ENCODE measurements at regions not wholly inside any gene's neighbourhood (a gene's known extent, or its start where the extent isn't known, plus 50 kb on each side); places are given as distances from the start of the nearest gene placed in this dataset.

GRCh38 chr2:120567128-120567527, 168.5 kb upstream of the GLI2 start:
- intact Hi-C loops (cut with micrococcal nuclease) (no loop called here), in situ Hi-C loops (cut with MboI) (no loop called here)
- Histone ChIP-seq H2AFZ (ENCODE audit: low read depth, low read length) (no peak overlapping the region), H3K9me1 (ENCODE audit: control insufficient read depth, insufficient read depth, low read length) (peaks cover 2% of the 10 kb centered on the region), H3K27me3 (ENCODE audit: control insufficient read depth in 2 of 2, insufficient read depth in 2 of 2, low read length in 2 of 2) (peaks cover 6 to 79% of the 10 kb centered on the region in 2 experiments; a peak in 4 of 5 replicates), H3K4me1 (replicated peaks in 1 of 2; ENCODE audit: control insufficient read depth in 2 of 2, insufficient read depth in 2 of 2, low read length in 2 of 2) (no peaks in the 10 kb centered on the region), H3K79me2 (ENCODE audit: control insufficient read depth, insufficient read depth, low read length) (no peaks in the 10 kb centered on the region), H4K20me1 (replicated peaks; ENCODE audit: control insufficient read depth, insufficient read depth, low read length) (peaks cover 6% of the 10 kb centered on the region; the same call in 1 of the 2 replicates), H3K36me3 (ENCODE audit: control insufficient read depth, insufficient read depth, low read length) (no peaks in the 10 kb centered on the region), H3K9ac (ENCODE audit: insufficient read depth in 1 of 2, low read depth in 2 of 2, low read length in 2 of 2) (no peak overlapping the region), H3K27ac (ENCODE audit: extremely low read depth, low read depth, low read length) (no peak overlapping the region), H3K4me2 (ENCODE audit: insufficient read depth, low read length) (no peak overlapping the region), H3K9me3 (replicated peaks; ENCODE audit: control insufficient read depth, insufficient read depth, low read depth, low read length) (no peaks in the 10 kb centered on the region), H3K4me3 (no peak overlapping the region)
- ChIA-PET CTCF (ENCODE audit: low intra/inter-chr PET ratio) (no interaction called here), POLR2A (no interaction called here)
- BruUV-seq (replicated peaks) = no TSS peak
- no peak for FAIRE-seq
- no peak for DNase-seq (ENCODE audit: extremely low read depth in 1 of 4, low spot score in 3 of 4)
- TF ChIP-seq ZNF184 (CRISPR knock-in tag; IDR thresholded peaks at IDR 0.05) = no peak
- no peak for TF ChIP-seq RCOR1 (IDR thresholded peaks at IDR 0.05; ENCODE audit: borderline replicate concordance in 1 of 2, low read depth in 2 of 2, low read length in 2 of 2)
- no peak for TF ChIP-seq ZSCAN29 (IDR thresholded peaks at IDR 0.05)
- no peak for TF ChIP-seq SRSF7 (optimal IDR thresholded peaks at IDR 0.05; ENCODE audit: low read depth, low read length)
- no peak for TF ChIP-seq KDM1A (IDR thresholded peaks at IDR 0.05)
- WGBS (ENCODE audit: insufficient coverage, low coverage, missing lambda C conversion rate) = 0% methylated on average over 2 of the region's 2 CpGs
- no peak for ATAC-seq

DNA sequence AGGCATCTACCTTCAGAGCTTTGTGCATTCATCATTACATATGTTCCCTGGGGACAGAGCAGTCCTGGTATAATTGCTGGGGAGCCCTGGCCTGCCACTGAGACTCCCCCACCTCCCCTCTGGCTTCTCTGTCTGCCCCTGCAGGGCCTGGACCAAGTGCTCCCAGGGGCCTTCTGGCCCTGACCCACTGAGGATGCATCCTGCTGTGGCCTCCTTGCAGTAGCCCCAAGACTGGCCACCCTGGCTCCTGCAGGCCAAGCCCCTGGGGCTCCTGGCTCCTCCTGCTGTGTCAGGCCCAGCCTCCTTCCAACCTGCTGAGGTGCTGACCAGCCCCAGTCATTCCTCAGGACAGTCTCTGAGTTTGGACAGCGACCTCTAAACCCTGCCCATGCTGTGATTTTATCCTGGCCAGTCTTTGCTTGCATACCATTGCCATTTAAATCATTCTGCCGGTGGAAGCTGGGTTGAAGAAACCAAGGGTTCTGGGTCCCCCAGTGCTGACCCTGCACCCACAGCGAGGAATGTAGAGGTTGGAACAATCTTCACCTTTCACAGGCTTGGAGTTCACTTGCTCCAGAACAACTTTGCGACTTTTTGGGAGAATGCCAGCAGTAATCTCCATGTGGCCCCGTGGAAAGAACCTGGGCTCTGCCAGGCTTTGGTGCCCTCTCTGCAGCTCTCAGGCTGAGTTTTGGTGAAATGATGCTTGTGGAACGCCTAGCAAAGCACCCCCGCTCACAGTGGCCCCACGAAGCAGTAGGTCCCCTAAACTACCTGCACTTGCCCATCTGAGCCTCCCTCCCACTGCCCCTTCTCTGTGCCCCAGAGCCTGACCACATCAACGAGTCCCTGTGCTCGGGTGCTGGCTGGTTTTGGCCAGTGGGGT, 167.3 kb upstream of the GLI2 start:
- no peak for FAIRE-seq
- no peak for ATAC-seq
- Histone ChIP-seq H2AFZ (ENCODE audit: low read depth, low read length) (no peak overlapping the region), H3K9me3 (replicated peaks; ENCODE audit: control insufficient read depth, insufficient read depth, low read depth, low read length) (no peaks in the 10 kb centered on the region), H4K20me1 (replicated peaks; ENCODE audit: control insufficient read depth, insufficient read depth, low read length) (peaks cover 6% of the 10 kb centered on the region; the same call in 1 of the 2 replicates), H3K9ac (ENCODE audit: insufficient read depth in 1 of 2, low read depth in 2 of 2, low read length in 2 of 2) (no peak overlapping the region), H3K27ac (ENCODE audit: extremely low read depth, low read depth, low read length) (no peak overlapping the region), H3K4me1 (replicated peaks in 1 of 2; ENCODE audit: control insufficient read depth in 2 of 2, insufficient read depth in 2 of 2, low read length in 2 of 2) (no peaks in the 10 kb centered on the region), H3K79me2 (ENCODE audit: control insufficient read depth, insufficient read depth, low read length) (no peaks in the 10 kb centered on the region), H3K36me3 (ENCODE audit: control insufficient read depth, insufficient read depth, low read length) (no peaks in the 10 kb centered on the region), H3K9me1 (ENCODE audit: control insufficient read depth, insufficient read depth, low read length) (peaks cover 2% of the 10 kb centered on the region), H3K4me3 (no peak overlapping the region), H3K4me2 (ENCODE audit: insufficient read depth, low read length) (no peak overlapping the region), H3K27me3 (ENCODE audit: control insufficient read depth in 2 of 2, insufficient read depth in 2 of 2, low read length in 2 of 2) (peaks cover 6 to 80% of the 10 kb centered on the region in 2 experiments; a peak in 4 of 5 replicates)
- WGBS (ENCODE audit: insufficient coverage, low coverage, missing lambda C conversion rate) = 2% methylated on average over 10 of the region's 10 CpGs
- no TSS peak for BruUV-seq (replicated peaks)
- in situ Hi-C loops (cut with MboI) (no loop called here), intact Hi-C loops (cut with micrococcal nuclease) (no loop called here)
- ChIA-PET CTCF (ENCODE audit: low intra/inter-chr PET ratio) (no interaction called here), POLR2A (interaction anchor here (0.7 kb wide), 1 partner anchor 855 kb away, joined by 3 read pairs; no protein-coding TSS in a partner anchor)
- DNase-seq (ENCODE audit: extremely low read depth in 1 of 4, low spot score in 3 of 4) = no peak
- no peak for TF ChIP-seq CGGBP1 (CRISPR knock-in tag; IDR thresholded peaks at IDR 0.05)
- TF ChIP-seq SRSF7 (optimal IDR thresholded peaks at IDR 0.05; ENCODE audit: low read depth, low read length) = no peak
- no peak for TF ChIP-seq HNRNPK (IDR thresholded peaks at IDR 0.05; ENCODE audit: low read depth, low read length, poor library complexity, severe bottlenecking)
- no peak for TF ChIP-seq EWSR1 (IDR thresholded peaks at IDR 0.05; ENCODE audit: borderline replicate concordance, low read depth, partially characterized antibody)
- no peak for TF ChIP-seq ZNF224 (CRISPR knock-in tag; IDR thresholded peaks at IDR 0.05)
- no peak for TF ChIP-seq RBM25 (IDR thresholded peaks at IDR 0.05; ENCODE audit: low read depth, low read length, severe bottlenecking)
- TF ChIP-seq PREB (CRISPR knock-in tag; IDR thresholded peaks at IDR 0.05) = no peak
